Endodermal cell (in vitro differentiated cells): ENCODE measurements at regions not wholly inside any gene's neighbourhood (a gene's known extent, or its start where the extent isn't known, plus 50 kb on each side); places are given as distances from the start of the nearest gene placed in this dataset.

Experiments
- DNase-seq: peaks from one replicate; pipeline ENCODE4 v3.0.0-alpha.2; 2017
- H3K27ac ChIP-seq: 2 replicates; pipeline ENCODE4 v1.5.1; 2013; ENCODE audit warnings: mild to moderate bottlenecking, low read depth, low read length, moderate library complexity
- H3K27me3 ChIP-seq: 2 replicates; pipeline ENCODE4 v1.6.1; 2013; ENCODE audit warnings: mild to moderate bottlenecking, low read length, moderate library complexity; ENCODE audit not compliant: insufficient read depth, control insufficient read depth, poor library complexity, severe bottlenecking
- H3K36me3 ChIP-seq: 2 replicates; pipeline ENCODE4 v1.7.0; 2013; ENCODE audit warnings: mild to moderate bottlenecking, low read length, moderate library complexity; ENCODE audit not compliant: control insufficient read depth, insufficient read depth
- H3K4me1 ChIP-seq: one replicate; pipeline ENCODE4 v1.7.0; 2013; ENCODE audit warnings: low read length; ENCODE audit not compliant: control insufficient read depth, insufficient read depth
- H3K4me3 ChIP-seq: 2 replicates; pipeline ENCODE4 v1.5.1; 2013; ENCODE audit warnings: mild to moderate bottlenecking, low read length, moderate library complexity
- H3K9ac ChIP-seq: 2 replicates; pipeline ENCODE4 v1.6.1; 2013; ENCODE audit warnings: mild to moderate bottlenecking, low read length, moderate library complexity; ENCODE audit not compliant: poor library complexity, severe bottlenecking; ENCODE audit errors: extremely low read depth
- H3K9me3 ChIP-seq: 2 replicates; pipeline ENCODE4 v1.6.1; 2013; ENCODE audit warnings: mild to moderate bottlenecking, low read length, moderate library complexity; ENCODE audit not compliant: control insufficient read depth
- H3K27ac Mint-ChIP-seq: 2 replicates; pipeline ENCODE4 v1.8.0; 2020; ENCODE audit warnings: mixed read lengths
- H3K27me3 Mint-ChIP-seq: 2 replicates; pipeline ENCODE4 v1.8.0; 2021; ENCODE audit warnings: mild to moderate bottlenecking, mixed read lengths; ENCODE audit not compliant: insufficient read depth
- H3K36me3 Mint-ChIP-seq: 2 replicates; pipeline ENCODE4 v1.8.0; 2020; ENCODE audit warnings: low read depth, mixed read lengths
- H3K4me1 Mint-ChIP-seq: 2 replicates; pipeline ENCODE4 v1.8.0; 2020; ENCODE audit warnings: mixed read lengths
- H3K4me3 Mint-ChIP-seq: 2 replicates; pipeline ENCODE4 v1.8.0; 2020; ENCODE audit warnings: mild to moderate bottlenecking, moderate library complexity, mixed read lengths
- H3K9me3 Mint-ChIP-seq: 2 replicates; pipeline ENCODE4 v1.8.0; 2020; ENCODE audit warnings: mild to moderate bottlenecking, mixed read lengths
- WGBS, 2 experiments: methylation state at CpG; one replicate each; pipeline versions ENCODE4 v1.1.5 to v1.1.7; 2013; ENCODE audit warnings: missing lambda C conversion rate in 2 of 2, mixed read lengths in 1 of 2; ENCODE audit not compliant: insufficient coverage in 1 of 2, insufficient read length in 1 of 2; 5-methylcytosine and 5-hydroxymethylcytosine counted together
- TF ChIP-seq, protein P1 (sequence below): fragments of 200-600 bp; sonication (generic); conservative IDR thresholded peaks from 2 replicates; pipeline ENCODE4 v1.5.0; 2021; ENCODE audit warnings: antibody characterized with exemption, mild to moderate bottlenecking

DNA sequence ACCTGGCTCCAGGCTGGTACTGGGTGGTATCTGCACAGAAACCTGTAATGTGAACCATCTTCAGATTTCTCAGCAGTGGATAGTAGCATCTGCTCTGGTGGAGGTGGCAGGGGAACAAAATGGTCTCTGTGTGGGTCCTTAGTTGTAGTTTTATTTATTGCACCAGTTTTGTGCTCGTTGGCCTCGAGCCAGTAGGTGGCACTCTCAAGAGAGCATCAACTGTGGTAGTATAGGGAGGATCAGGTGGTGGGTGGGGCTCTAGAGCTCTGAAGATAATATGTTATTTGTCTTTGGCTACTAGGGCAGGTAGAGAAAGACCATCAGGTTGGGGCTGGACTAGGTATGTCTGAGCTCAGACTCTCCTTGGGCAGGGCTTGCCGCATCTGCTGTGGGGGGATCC, 254.0 kb upstream of the GPR149 start:
- Histone ChIP-seq H3K4me1 (peaks cover 3% of the 10 kb centered on the region), H3K4me3 (no peak overlapping the region), H3K27me3 (no peaks in the 10 kb centered on the region), H3K9ac (no peak overlapping the region), H3K9me3 (no peaks in the 10 kb centered on the region), H3K27ac (peak overlapping the region; percentile 77), H3K36me3 (no peaks in the 10 kb centered on the region)
- TF ChIP-seq, protein P1, sequence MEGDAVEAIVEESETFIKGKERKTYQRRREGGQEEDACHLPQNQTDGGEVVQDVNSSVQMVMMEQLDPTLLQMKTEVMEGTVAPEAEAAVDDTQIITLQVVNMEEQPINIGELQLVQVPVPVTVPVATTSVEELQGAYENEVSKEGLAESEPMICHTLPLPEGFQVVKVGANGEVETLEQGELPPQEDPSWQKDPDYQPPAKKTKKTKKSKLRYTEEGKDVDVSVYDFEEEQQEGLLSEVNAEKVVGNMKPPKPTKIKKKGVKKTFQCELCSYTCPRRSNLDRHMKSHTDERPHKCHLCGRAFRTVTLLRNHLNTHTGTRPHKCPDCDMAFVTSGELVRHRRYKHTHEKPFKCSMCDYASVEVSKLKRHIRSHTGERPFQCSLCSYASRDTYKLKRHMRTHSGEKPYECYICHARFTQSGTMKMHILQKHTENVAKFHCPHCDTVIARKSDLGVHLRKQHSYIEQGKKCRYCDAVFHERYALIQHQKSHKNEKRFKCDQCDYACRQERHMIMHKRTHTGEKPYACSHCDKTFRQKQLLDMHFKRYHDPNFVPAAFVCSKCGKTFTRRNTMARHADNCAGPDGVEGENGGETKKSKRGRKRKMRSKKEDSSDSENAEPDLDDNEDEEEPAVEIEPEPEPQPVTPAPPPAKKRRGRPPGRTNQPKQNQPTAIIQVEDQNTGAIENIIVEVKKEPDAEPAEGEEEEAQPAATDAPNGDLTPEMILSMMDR = peak; percentile 72
- Mint-ChIP-seq H3K9me3 (no peaks in the 10 kb centered on the region), H3K36me3 (no peaks in the 10 kb centered on the region), H3K4me3 (no peak overlapping the region), H3K27ac (peak overlapping the region; percentile 77), H3K27me3 (no peaks in the 10 kb centered on the region), H3K4me1 (peaks cover 7% of the 10 kb centered on the region)
- WGBS, 2 experiments = 74 to 89% methylated on average over 2 to 3 of the region's 3 CpGs
- DNase-seq = peak; percentile 85

DNA sequence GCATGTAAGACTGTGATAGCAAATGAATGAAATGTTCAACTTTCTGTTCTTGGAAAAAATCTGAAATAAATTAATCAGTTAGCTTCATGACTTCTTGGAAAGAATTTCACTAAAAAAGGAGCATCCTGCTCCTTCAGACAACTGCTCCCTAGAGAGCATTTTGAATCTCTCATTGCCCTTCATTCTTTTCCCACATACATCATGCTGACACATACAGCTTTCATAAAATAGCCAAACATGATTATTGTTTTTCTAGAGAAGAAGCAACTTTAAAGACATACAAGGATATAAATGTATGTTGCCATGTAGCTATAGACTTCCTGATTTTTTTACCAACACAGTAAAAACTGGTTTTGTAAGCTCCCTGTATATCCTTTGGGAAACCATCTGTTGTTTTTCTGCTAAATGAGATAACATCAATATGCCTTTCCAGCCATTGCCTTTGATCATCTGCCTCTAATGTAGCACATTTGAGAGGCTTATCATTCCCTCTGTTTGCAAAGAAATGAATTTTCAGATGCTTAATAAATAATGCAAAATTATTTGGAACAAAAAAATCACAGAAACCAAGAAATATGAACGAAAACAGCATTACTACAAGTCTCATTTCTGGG, 248.2 kb upstream of the GPR149 start:
- no peak overlapping the region for H3K27ac ChIP-seq
- H3K36me3 ChIP-seq = no peaks in the 10 kb centered on the region
- no peak overlapping the region for H3K9ac ChIP-seq
- 86% methylated on average over 1 of the region's 1 CpG; no CpG with 5 or more reads in 1 of the 2 experiments for WGBS, 2 experiments
- no peaks in the 10 kb centered on the region for H3K4me1 ChIP-seq
- H3K9me3 ChIP-seq = no peaks in the 10 kb centered on the region
- Mint-ChIP-seq H3K36me3 (no peaks in the 10 kb centered on the region), H3K9me3 (no peaks in the 10 kb centered on the region), H3K4me1 (no peaks in the 10 kb centered on the region), H3K27ac (no peak overlapping the region), H3K27me3 (no peaks in the 10 kb centered on the region), H3K4me3 (no peak overlapping the region)
- TF ChIP-seq, protein P1 = no peak
- H3K4me3 ChIP-seq = no peak overlapping the region
- no peak for DNase-seq
- no peaks in the 10 kb centered on the region for H3K27me3 ChIP-seq

DNA sequence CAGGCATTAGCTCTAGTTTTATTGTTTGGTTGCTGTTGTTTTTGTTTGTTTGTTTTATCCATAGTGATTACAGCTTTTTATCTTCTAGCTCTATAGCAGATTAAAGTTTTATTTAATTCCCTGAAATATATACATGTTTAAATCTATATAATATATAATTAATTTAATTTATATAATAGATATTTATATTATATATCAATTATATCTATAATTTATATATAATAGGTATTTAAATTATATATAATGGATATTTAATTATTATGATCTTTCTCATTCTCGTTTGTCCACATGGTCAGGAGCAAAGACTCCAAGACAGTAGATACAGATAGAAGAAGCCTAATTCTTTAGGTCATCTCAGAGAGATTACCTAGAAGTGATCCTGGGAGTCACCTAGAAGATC, 238.8 kb upstream of the GPR149 start:
- Mint-ChIP-seq H3K36me3 (no peaks in the 10 kb centered on the region), H3K4me3 (no peak overlapping the region), H3K27me3 (no peaks in the 10 kb centered on the region), H3K9me3 (no peaks in the 10 kb centered on the region), H3K4me1 (peaks cover 2% of the 10 kb centered on the region), H3K27ac (no peak overlapping the region)
- DNase-seq = no peak
- H3K36me3 ChIP-seq = no peaks in the 10 kb centered on the region
- TF ChIP-seq, protein P1 = no peak
- no peak overlapping the region for H3K27ac ChIP-seq
- H3K9ac ChIP-seq = no peak overlapping the region
- H3K4me1 ChIP-seq = no peaks in the 10 kb centered on the region
- no peak overlapping the region for H3K4me3 ChIP-seq
- no peaks in the 10 kb centered on the region for H3K27me3 ChIP-seq
- H3K9me3 ChIP-seq = no peaks in the 10 kb centered on the region
- 91 to 100% methylated on average over 1 of the region's 1 CpG for WGBS, 2 experiments
